HG02759 (cell line): ENCODE measurements at regions not wholly inside any gene's neighbourhood (a gene's known extent, or its start where the extent isn't known, plus 50 kb on each side); places are given as distances from the start of the nearest gene placed in this dataset.

ENCODE experiments used
- ATAC-seq: cut with Tn5 transposase; IDR thresholded peaks from one replicate; pipeline ENCODE4 v1.9.1; 2021; ENCODE audit warnings: mild to moderate bottlenecking, moderate library complexity; ENCODE audit not compliant: unreplicated experiment

- no peak for ATAC-seq
Observed at GRCh38 chr1:229075716-229076115, 195.2 kb upstream of the RAB4A start.

GRCh38 chr1:229076195-229076594 is 194.7 kb upstream of the RAB4A start:
- ATAC-seq, result no peak

GRCh38 chr1:229079016-229079595 is 191.8 kb upstream of the RAB4A start:
- ATAC-seq, result no peak

- no peak for ATAC-seq
Observed at GRCh38 chr1:229080361-229080760, 190.6 kb upstream of the RAB4A start.

- ATAC-seq, result no peak
Observed at GRCh38 chr1:229085291-229085690, 185.6 kb upstream of the RAB4A start.

- no peak for ATAC-seq
Observed at GRCh38 chr1:229086091-229086490, 184.8 kb upstream of the RAB4A start.

- no peak for ATAC-seq
Observed at GRCh38 chr1:229086686-229087085, 184.2 kb upstream of the RAB4A start.

GRCh38 chr1:229087339-229087738 is 183.6 kb upstream of the RAB4A start:
- no peak for ATAC-seq

- ATAC-seq, result no peak
Observed at GRCh38 chr1:229087906-229088305, 183.0 kb upstream of the RAB4A start.

GRCh38 chr1:229088711-229089110 is 182.2 kb upstream of the RAB4A start:
- no peak for ATAC-seq

- ATAC-seq, result no peak
Observed at GRCh38 chr1:229089586-229090208, 181.2 kb upstream of the RAB4A start.

- ATAC-seq, result no peak
Observed at GRCh38 chr1:229091721-229092136, 179.2 kb upstream of the RAB4A start.

- no peak for ATAC-seq
Observed at GRCh38 chr1:229092377-229093237, 178.3 kb upstream of the RAB4A start.

- ATAC-seq, result no peak
Observed at GRCh38 chr1:229093238-229093540, 177.7 kb upstream of the RAB4A start.

- no peak for ATAC-seq
Observed at GRCh38 chr1:229093609-229094336, 177.1 kb upstream of the RAB4A start.

GRCh38 chr1:229094476-229095311 is 176.2 kb upstream of the RAB4A start:
- ATAC-seq, result no peak

GRCh38 chr1:229095325-229095724 is 175.6 kb upstream of the RAB4A start:
- no peak for ATAC-seq

GRCh38 chr1:229097356-229097755 is 173.6 kb upstream of the RAB4A start:
- no peak for ATAC-seq

- ATAC-seq, result no peak
Observed at GRCh38 chr1:229098361-229098760, 172.6 kb upstream of the RAB4A start.

GRCh38 chr1:229098903-229099578 is 171.9 kb upstream of the RAB4A start:
- no peak for ATAC-seq
